ENCODE measurements at regions not wholly inside any gene's neighbourhood (a gene's known extent, or its start where the extent isn't known, plus 50 kb on each side); places are given as distances from the start of the nearest gene placed in this dataset.

DNA sequence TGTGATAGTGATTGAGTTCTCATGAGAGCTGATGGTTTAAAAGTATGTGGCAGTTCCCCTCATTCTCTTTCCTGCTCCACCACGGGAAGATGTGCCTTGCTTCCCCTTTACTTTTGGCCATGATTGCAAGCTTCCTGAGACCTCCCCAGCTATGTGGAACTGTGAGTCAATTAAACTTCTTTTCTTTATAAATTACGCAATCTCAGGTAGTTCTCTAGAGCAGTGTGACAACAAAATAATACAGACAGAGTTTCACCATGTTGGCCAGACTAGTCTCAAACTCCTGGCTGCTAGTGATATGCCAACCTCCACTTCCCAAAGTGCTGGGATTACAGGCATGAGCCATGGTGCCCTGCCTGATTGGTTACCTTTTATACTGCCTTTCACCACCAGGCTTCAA lies 755.2 kb downstream of the METTL15 start:
- no TSS peak for BruUV-seq (replicated peaks)

GRCh38 chr11:28860893-28861292 lies 752.7 kb downstream of the METTL15 start:
- Mint-ChIP-seq H3K36me3 (ENCODE audit: insufficient read depth, unreplicated experiment) (peaks cover 5% of the 10 kb centered on the region), H3K4me1 (ENCODE audit: low read depth, unreplicated experiment) (peaks cover 7% of the 10 kb centered on the region), H3K4me3 (ENCODE audit: unreplicated experiment) (no peak overlapping the region), H3K27ac (ENCODE audit: unreplicated experiment) (no peak overlapping the region), H3K27me3 (ENCODE audit: insufficient read depth, unreplicated experiment) (no peaks in the 10 kb centered on the region), H3K9me3 (ENCODE audit: unreplicated experiment) (peaks cover 12% of the 10 kb centered on the region)
- Histone ChIP-seq H3K9me3 (no peaks in the 10 kb centered on the region), H3K4me1 (no peaks in the 10 kb centered on the region), H3K4me3 (ENCODE audit: low read depth, low read length) (no peak overlapping the region), H3K36me3 (ENCODE audit: control insufficient read depth, insufficient read depth, low read length) (no peaks in the 10 kb centered on the region), H3K27me3 (replicated peaks; ENCODE audit: control insufficient read depth, insufficient read depth, low read length) (no peaks in the 10 kb centered on the region)
- intact Hi-C loops (cut with micrococcal nuclease; ENCODE audit: unreplicated experiment) = no loop called here
- CTCF ChIA-PET = no interaction called here
- POLR2A ChIA-PET = no interaction called here
- BruUV-seq (replicated peaks) = no TSS peak
- no peak for TF ChIP-seq CTCF (IDR thresholded peaks at IDR 0.05; ENCODE audit: insufficient read depth in 1 of 2, low read depth in 1 of 2, low read length in 1 of 2, severe bottlenecking in 1 of 2, unreplicated experiment in 1 of 2)
- DNase-seq = no peak

More for the DNA sequence above, 755.2 kb downstream of the METTL15 start:
- Mint-ChIP-seq H3K4me1 (ENCODE audit: low read depth, unreplicated experiment) (peaks cover 7% of the 10 kb centered on the region), H3K4me3 (ENCODE audit: unreplicated experiment) (no peak overlapping the region), H3K36me3 (ENCODE audit: insufficient read depth, unreplicated experiment) (peaks cover 5% of the 10 kb centered on the region), H3K9me3 (ENCODE audit: unreplicated experiment) (peaks cover 12% of the 10 kb centered on the region), H3K27ac (ENCODE audit: unreplicated experiment) (no peak overlapping the region), H3K27me3 (ENCODE audit: insufficient read depth, unreplicated experiment) (no peaks in the 10 kb centered on the region)
- Histone ChIP-seq H3K4me3 (ENCODE audit: low read depth, low read length) (no peak overlapping the region), H3K4me1 (no peaks in the 10 kb centered on the region), H3K36me3 (ENCODE audit: control insufficient read depth, insufficient read depth, low read length) (no peaks in the 10 kb centered on the region), H3K9me3 (no peaks in the 10 kb centered on the region), H3K27me3 (replicated peaks; ENCODE audit: control insufficient read depth, insufficient read depth, low read length) (no peaks in the 10 kb centered on the region)
- ChIA-PET POLR2A (no interaction called here), CTCF (no interaction called here)
- intact Hi-C loops (cut with micrococcal nuclease; ENCODE audit: unreplicated experiment) = no loop called here
- no peak for DNase-seq
- TF ChIP-seq CTCF (IDR thresholded peaks at IDR 0.05; ENCODE audit: insufficient read depth in 1 of 2, low read depth in 1 of 2, low read length in 1 of 2, severe bottlenecking in 1 of 2, unreplicated experiment in 1 of 2) = no peak

GRCh38 chr11:28858076-28858475 lies 749.9 kb downstream of the METTL15 start:
- Histone ChIP-seq H3K4me1 (no peaks in the 10 kb centered on the region), H3K36me3 (ENCODE audit: control insufficient read depth, insufficient read depth, low read length) (no peaks in the 10 kb centered on the region), H3K27me3 (replicated peaks; ENCODE audit: control insufficient read depth, insufficient read depth, low read length) (no peaks in the 10 kb centered on the region), H3K9me3 (no peaks in the 10 kb centered on the region), H3K4me3 (ENCODE audit: low read depth, low read length) (no peak overlapping the region)
- no peak for TF ChIP-seq CTCF (IDR thresholded peaks at IDR 0.05; ENCODE audit: insufficient read depth in 1 of 2, low read depth in 1 of 2, low read length in 1 of 2, severe bottlenecking in 1 of 2, unreplicated experiment in 1 of 2)
- intact Hi-C loops (cut with micrococcal nuclease; ENCODE audit: unreplicated experiment) = no loop called here
- BruUV-seq (replicated peaks) = no TSS peak
- CTCF ChIA-PET = no interaction called here
- H3K4me3 Mint-ChIP-seq (ENCODE audit: unreplicated experiment) = no peak overlapping the region
- H3K36me3 Mint-ChIP-seq (ENCODE audit: insufficient read depth, unreplicated experiment) = peaks cover 4% of the 10 kb centered on the region
- no peaks in the 10 kb centered on the region for H3K27me3 Mint-ChIP-seq (ENCODE audit: insufficient read depth, unreplicated experiment)
- POLR2A ChIA-PET = no interaction called here
- H3K9me3 Mint-ChIP-seq (ENCODE audit: unreplicated experiment) = peaks cover 12% of the 10 kb centered on the region
- DNase-seq = no peak
- no peak overlapping the region for H3K27ac Mint-ChIP-seq (ENCODE audit: unreplicated experiment)
- H3K4me1 Mint-ChIP-seq (ENCODE audit: low read depth, unreplicated experiment) = peaks cover 7% of the 10 kb centered on the region

Data from Caco-2 (cell line).